K562 (cell line): ENCODE measurements at regions not wholly inside any gene's neighbourhood (a gene's known extent, or its start where the extent isn't known, plus 50 kb on each side); places are given as distances from the start of the nearest gene placed in this dataset.

ENCODE experiments used
- CEBPZ ChIP-seq: fragments of 150-350 bp; IDR thresholded peaks from 2 replicates; pipeline ENCODE4 v1.6.1; 2014; ENCODE audit warnings: low read depth, mild to moderate bottlenecking, low read length, borderline replicate concordance
- SMAD3 ChIP-seq: fragments of 450-650 bp; formaldehyde crosslinking; conservative IDR thresholded peaks from 2 replicates; pipeline ENCODE4 v1.4.0; 2020; ENCODE audit warnings: mild to moderate bottlenecking
- ZBTB34 ChIP-seq: fragments of 250-450 bp; sonication (Bioruptor Pico); IDR thresholded peaks from 2 replicates; pipeline ENCODE4 v1.8.0; 2021; ENCODE audit warnings: mild to moderate bottlenecking, moderate library complexity
- ZKSCAN3 ChIP-seq: fragments of 250-450 bp; sonication (Bioruptor Pico); IDR thresholded peaks from 2 replicates; pipeline ENCODE4 v1.4.0; 2020
- ZNF174 ChIP-seq: fragments of 250-450 bp; sonication (Bioruptor Pico); IDR thresholded peaks from 2 replicates; pipeline ENCODE4 v1.4.0; 2020; ENCODE audit warnings: mild to moderate bottlenecking
- ZNF395 ChIP-seq: fragments of 200-800 bp; sonication (Bioruptor generic); IDR thresholded peaks from 2 replicates; pipeline ENCODE4 v1.6.1; 2017; ENCODE audit warnings: missing genetic modification characterization, missing compliant biosample characterization
- ZNF589 ChIP-seq: fragments of 200-800 bp; sonication (Bioruptor generic); IDR thresholded peaks from 2 replicates; pipeline ENCODE4 v1.6.1; 2016; ENCODE audit warnings: low read depth, missing genetic modification characterization, missing compliant biosample characterization

- TF ChIP-seq ZBTB34 (CRISPR knock-in tag) (no peak), ZNF395 (no peak), CEBPZ (no peak), ZKSCAN3 (no peak), ZNF174 (CRISPR knock-in tag) (no peak), SMAD3 (CRISPR knock-in tag) (no peak), ZNF589 (CRISPR knock-in tag) (no peak)
Measured at GRCh38 chr2:188813857-188814256, 160.3 kb upstream of the COL3A1 start (continued).
